NCI-H82 (cell line): ENCODE measurements at regions not wholly inside any gene's neighbourhood (a gene's known extent, or its start where the extent isn't known, plus 50 kb on each side); places are given as distances from the start of the nearest gene placed in this dataset.
"Not testable (repeated sequence)": the region's sequence is repeated elsewhere in the genome, so short reads cannot be mapped to it uniquely, and the experiment has no call there.

Experiments used
- DNase-seq: peaks from one replicate; lab custom pipeline; 2025; lab: John Stamatoyannopoulos, UW

GRCh38 chr3:162538906-162539305 lies 1042.3 kb downstream of the OTOL1 start:
- peak; percentile 91 for DNase-seq

DNA sequence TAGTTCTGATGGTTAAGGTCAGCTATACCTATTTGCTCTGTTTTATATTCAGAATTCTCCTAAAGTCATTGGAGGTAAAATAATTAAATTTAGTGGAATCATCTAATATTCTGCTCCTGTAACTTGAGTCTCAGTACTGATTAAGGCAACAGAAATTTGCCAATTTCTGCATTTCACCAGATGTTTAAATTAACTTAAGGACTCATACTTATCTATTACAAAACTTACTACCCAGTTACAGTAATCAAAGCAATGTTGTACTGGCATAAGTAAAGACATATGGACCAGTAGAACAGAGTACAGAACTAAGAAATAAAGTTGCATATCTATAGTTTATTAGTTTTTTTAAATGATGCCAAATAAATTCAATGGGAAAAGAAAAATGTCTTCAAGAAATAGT lies 1043.8 kb downstream of the OTOL1 start:
- DNase-seq = no peak

DNA sequence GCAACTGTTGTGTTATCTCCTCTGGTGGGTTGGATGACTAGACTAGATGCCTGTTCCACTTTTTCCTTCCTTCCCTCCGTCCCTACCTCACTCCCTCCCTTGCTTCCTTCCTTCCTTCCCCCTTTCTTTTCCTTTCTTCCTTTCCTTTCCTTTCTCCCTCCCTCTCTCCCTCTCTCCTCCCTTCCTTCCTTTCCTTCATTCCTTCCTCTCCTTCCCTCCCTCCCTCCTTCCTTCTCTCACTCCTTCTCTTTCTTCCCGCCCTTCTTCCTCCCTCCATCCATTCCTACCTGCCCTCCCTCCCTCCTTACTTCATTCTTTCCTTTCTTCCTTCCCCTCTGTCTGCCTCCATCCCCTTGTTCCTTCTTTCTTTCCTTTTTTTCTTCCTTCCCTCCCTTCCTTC lies 1045.3 kb downstream of the OTOL1 start:
- no peak for DNase-seq

DNA sequence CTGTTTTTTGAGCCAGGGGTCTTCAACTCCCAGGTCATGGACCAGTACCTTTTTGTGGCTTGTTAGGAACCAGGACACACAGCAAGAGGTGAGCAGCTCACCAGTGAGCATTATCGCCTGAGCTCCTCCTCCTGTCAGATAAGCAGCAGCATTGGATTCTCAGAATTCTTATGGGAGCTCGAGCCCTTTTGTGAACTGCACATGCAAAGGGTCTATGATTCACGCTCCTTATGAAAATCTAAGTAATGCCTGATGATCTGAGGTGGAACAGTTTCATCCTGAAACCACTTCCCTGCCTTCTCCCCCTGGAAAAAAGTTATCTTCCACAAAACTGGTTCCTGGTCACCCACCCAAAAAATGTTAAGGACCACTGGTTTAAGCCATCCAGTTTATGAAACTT lies 1047.6 kb downstream of the OTOL1 start:
- no peak for DNase-seq

- DNase-seq = no peak
These were observed 1050.3 kb downstream of the OTOL1 start for GRCh38 chr3:162546910-162547309.

DNA sequence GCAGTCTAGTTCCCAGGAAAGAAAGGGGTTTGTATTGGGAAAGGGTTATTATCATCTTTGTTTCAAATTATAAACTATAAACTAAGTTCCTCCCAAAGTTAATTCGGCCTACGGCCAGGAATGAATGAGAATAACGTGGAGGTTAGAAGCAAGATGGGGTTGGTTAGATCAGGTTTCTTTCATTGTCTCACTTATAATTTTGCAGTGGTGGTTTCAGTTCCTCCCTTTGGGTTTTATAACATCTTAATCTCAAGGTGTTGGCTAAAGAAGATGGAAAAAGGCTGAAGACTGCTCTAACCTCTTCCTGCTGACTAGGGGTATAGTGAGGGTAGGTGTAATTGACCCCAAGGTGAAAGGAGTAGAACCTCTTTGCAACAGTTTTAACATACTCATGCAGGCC lies 1050.7 kb downstream of the OTOL1 start:
- no peak for DNase-seq

GRCh38 chr3:162555761-162556160 lies 1059.2 kb downstream of the OTOL1 start:
- DNase-seq = no peak

DNA sequence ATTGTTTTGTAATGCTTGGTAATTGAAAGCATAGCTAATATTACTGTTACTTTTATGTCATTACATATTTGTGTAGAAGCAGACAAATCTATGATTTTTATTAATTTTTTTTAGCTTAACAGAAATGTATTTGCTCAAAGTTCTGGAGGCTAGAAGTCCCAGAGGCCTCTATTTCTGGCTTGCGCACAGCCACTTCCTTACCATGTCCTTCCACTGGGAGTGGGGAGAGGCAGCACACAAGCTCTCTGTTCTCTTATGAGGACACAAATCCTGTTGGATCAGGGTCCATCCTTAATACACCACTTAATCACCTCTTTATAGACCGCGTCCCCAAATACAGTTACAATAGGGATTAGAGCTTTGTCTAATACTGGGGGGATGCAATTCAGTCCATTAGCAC lies 1061.4 kb downstream of the OTOL1 start:
- DNase-seq = peak; percentile 91

DNA sequence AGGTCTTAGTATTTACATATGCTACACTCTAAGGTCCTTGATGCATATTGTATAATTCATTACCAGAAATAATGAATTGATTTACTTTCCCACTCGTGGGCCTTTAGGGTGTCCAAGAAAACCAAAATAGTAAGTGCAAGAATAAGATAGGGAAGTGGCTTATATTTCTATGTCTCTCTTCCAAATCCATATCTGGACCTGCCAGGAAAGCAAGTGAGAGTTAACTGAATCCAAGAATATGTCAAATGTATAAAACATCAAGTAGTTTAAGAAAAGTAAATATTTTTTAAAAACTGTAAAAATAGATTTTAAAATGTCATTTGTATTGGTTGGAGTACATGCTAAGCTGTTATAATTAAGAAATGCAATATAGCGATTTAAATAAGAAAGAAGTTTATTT lies 1072.1 kb downstream of the OTOL1 start:
- DNase-seq = no peak

DNA sequence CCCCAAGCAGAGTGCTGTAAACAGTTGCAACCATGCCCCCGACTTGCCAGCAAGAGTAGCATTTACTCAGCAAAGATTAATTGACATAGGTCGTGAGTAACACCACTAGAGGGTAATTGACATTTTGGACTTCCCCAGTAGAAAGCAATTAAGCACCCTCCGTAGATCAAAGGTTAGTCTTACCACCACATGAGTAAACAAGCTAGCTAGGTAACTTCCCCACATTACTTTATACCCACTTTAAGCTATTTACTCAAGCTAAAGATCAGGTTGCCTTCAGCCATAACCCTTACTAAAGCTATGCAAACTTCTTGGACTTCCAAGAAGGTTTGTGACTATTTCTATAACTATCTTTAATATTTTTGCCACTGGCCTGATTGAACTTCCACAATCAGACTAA lies 1072.7 kb downstream of the OTOL1 start:
- no peak for DNase-seq

GRCh38 chr3:162584986-162585385 lies 1088.4 kb downstream of the OTOL1 start:
- no peak for DNase-seq

DNA sequence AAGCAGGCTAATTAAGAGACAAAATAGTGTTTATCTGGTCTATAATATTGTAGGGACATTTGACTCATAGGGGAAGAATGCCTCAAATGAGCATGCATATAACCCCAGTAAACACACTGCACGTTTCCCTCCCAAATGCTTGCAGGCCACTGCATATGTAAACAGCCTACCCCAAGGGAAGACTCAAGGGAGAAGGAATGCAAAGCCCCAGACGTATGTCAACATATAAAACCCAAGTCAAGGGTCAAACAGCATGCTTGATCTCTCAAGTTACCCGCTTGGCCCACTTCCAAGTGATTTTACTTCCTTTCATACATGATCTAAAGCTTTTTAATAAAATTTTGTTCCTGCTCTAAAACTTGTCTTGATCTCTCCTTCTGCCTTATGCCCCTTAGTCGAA lies 1090.0 kb downstream of the OTOL1 start:
- DNase-seq = peak; percentile 8

DNA sequence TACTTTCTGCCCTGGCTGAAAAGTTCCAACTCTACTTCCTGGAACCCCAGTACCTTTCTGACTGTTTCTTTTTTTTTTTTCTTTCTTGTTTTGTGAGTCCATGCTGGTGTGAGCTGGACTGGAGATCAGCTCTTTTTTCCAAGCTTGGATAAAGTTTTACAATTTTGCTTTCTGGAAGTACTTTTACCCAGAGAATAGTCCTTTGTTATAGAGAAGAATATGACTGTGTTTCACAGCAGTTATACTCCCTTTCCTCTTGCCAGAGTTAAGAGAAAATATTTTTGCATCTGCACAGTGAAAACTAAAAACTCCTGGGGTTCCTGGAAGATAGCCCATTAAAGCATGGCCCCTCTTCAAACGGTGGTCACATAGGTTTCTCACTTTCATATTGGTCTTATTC lies 1100.6 kb downstream of the OTOL1 start:
- DNase-seq = no peak

DNA sequence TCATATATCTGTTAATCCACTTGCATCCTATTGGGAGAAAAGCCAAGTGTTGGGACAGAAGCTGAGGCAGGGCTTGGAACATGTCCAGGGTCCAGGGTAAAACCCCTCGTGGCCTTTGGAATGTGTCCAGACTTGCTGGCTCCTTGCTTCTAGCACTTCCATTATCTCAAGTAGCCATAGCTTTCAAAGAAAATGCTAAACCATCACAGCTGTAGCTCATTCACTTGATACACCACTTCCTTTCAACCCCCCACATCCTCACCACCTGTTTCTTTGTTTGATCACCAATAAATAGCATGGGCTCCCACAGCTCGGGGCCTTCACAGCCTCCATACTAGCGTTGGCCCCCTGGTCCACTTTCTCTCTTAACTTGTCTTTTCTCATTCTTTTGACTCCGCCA lies 1101.9 kb downstream of the OTOL1 start:
- DNase-seq = peak; percentile 77

- DNase-seq = not testable (repeated sequence)
These were observed 1103.1 kb downstream of the OTOL1 start for GRCh38 chr3:162599742-162600141.

- DNase-seq = no peak
These were observed 1104.6 kb downstream of the OTOL1 start for GRCh38 chr3:162601101-162601670.

DNA sequence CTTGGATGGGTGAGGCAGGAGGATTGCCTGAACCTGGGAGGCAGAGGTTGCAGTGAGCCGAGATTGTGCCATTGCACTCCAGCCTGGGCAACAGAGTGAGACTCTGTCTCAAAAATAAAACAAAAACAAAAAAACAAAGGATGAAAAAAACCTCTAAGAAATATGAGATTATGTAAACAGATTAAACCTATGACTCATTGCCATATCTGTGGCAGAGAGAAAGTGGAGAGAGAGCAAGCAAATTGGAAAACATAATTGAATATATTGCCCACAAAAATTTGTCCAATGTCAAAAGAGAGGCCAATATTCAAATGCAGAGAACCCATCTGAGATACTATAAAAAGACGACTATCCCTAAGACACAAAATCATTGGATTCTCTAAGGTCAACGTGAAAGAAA lies 1106.0 kb downstream of the OTOL1 start:
- no peak for DNase-seq

GRCh38 chr3:162605651-162606204 lies 1109.1 kb downstream of the OTOL1 start:
- no peak for DNase-seq

- no peak for DNase-seq
These were observed 1113.7 kb downstream of the OTOL1 start for GRCh38 chr3:162610261-162610660.

- DNase-seq = no peak
These were observed 1116.4 kb downstream of the OTOL1 start for GRCh38 chr3:162612991-162613390.

DNA sequence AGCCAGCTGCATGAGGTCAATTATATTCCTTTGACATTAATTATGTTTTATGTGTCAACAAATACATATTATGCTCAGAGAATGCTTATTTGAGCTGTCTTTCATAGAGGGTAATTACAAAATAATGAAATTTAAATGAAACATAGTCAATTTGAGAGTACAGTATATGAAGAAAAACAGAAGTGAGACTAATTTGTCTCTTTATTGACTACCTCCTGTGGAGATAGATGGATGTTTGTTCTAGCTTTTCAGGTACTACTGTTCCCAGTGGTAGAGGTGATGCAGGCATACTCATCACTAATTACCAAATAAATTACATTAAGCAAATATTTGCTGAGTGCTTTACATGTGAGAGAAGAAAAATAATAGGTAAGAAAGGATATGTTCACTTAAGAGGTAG lies 1129.6 kb downstream of the OTOL1 start:
- no peak for DNase-seq

DNA sequence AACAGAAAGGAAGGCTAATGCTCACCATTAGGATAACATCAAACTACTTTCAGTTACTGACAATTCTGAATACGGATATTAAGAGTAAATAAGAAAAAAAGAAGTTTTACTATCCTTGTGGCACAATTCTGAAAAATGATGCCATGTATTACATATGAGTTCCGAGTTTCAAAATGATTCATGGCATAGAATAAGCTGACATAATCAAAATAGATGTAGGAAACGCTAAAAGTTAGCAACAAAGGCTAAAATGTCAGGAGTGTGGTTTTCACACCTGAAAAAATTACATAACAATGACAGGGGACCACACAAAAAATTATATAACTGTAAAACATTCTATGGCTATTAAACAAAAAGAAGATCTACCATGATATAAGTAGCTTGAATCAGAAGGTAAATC lies 1131.9 kb downstream of the OTOL1 start:
- no peak for DNase-seq

GRCh38 chr3:162629372-162629771 lies 1132.8 kb downstream of the OTOL1 start:
- DNase-seq = no peak

DNA sequence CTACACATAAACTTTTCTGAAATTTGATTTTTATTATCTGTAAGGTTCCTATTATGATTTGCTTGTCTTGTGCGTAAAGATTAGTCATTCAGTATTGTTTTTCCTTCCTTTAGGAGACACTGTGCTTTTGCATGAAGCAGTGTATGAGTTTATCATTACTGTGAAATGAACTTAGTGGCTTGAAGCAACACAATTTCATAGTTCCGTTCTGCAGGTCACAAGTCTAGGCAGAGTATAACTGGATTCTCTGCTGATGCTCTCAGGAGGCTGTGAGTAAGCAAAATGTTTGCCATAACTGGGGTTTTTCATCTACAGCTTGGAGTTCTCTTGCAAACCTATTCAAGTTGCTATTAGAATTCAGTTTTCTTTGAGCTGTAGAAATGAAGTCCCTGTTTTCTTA lies 1136.1 kb downstream of the OTOL1 start:
- no peak for DNase-seq
